ENCODE measurements at regions not wholly inside any gene's neighbourhood (a gene's known extent, or its start where the extent isn't known, plus 50 kb on each side); places are given as distances from the start of the nearest gene placed in this dataset.

- no peaks in the 10 kb centered on the region for H3K4me1 ChIP-seq
- H3K4me3 ChIP-seq = no peak overlapping the region
- no peak overlapping the region for H3K27ac ChIP-seq
- whole genome bisulfite sequencing, 2 donors = 32 to 33% methylated on average over 6 of the region's 6 CpGs
- intact Hi-C loops (cut with DNase I) = no loop called here
- H3K36me3 ChIP-seq (replicated peaks in 1 of 2; ENCODE audit: insufficient read depth in 1 of 2, low read depth in 2 of 2) = no peaks in the 10 kb centered on the region
- no peaks in the 10 kb centered on the region for H3K27me3 ChIP-seq
- ATAC-seq (no peak), DNase-seq (no peak)
- TF ChIP-seq POLR2A (IDR thresholded peaks at IDR 0.05) (no peak), CTCF (IDR thresholded peaks at IDR 0.05) (no peak)
- H3K9me3 ChIP-seq = no peaks in the 10 kb centered on the region
These were observed 1574.5 kb upstream of the WWC1 start for GRCh38 chr5:166716856-166717492.

GRCh38 chr5:166719991-166720390, 1571.5 kb upstream of the WWC1 start:
- Histone ChIP-seq H3K27ac (no peak overlapping the region), H3K36me3 (replicated peaks in 1 of 2; ENCODE audit: insufficient read depth in 1 of 2, low read depth in 2 of 2) (no peaks in the 10 kb centered on the region), H3K9me3 (no peaks in the 10 kb centered on the region), H3K27me3 (no peaks in the 10 kb centered on the region), H3K4me3 (no peak overlapping the region), H3K4me1 (no peaks in the 10 kb centered on the region)
- WGBS, 2 donors = 61 to 64% methylated on average over 2 of the region's 2 CpGs
- TF ChIP-seq POLR2A (IDR thresholded peaks at IDR 0.05) = no peak
- TF ChIP-seq CTCF (IDR thresholded peaks at IDR 0.05) = no peak
- intact Hi-C loops (cut with DNase I) = no loop called here
- DNase-seq = no peak
- no peak for ATAC-seq

- H3K4me1 ChIP-seq = no peaks in the 10 kb centered on the region
- no peak overlapping the region for H3K27ac ChIP-seq
- H3K36me3 ChIP-seq (replicated peaks in 1 of 2; ENCODE audit: insufficient read depth in 1 of 2, low read depth in 2 of 2) = no peaks in the 10 kb centered on the region
- no peak for DNase-seq
- H3K4me3 ChIP-seq = no peak overlapping the region
- no peaks in the 10 kb centered on the region for H3K27me3 ChIP-seq
- no peaks in the 10 kb centered on the region for H3K9me3 ChIP-seq
- TF ChIP-seq CTCF (IDR thresholded peaks at IDR 0.05) (no peak), POLR2A (IDR thresholded peaks at IDR 0.05) (no peak)
- 77 to 92% methylated on average over 2 of the region's 2 CpGs for WGBS, 2 donors
- intact Hi-C loops (cut with DNase I) = no loop called here
- ATAC-seq = no peak
These were observed 1568.5 kb upstream of the WWC1 start for GRCh38 chr5:166722939-166723338.

GRCh38 chr5:166724284-166724683, 1567.2 kb upstream of the WWC1 start:
- H3K27ac ChIP-seq = no peak overlapping the region
- ATAC-seq (no peak), DNase-seq (no peak)
- intact Hi-C loops (cut with DNase I) = no loop called here
- H3K9me3 ChIP-seq = no peaks in the 10 kb centered on the region
- H3K27me3 ChIP-seq = no peaks in the 10 kb centered on the region
- WGBS, 2 donors = 44 to 45% methylated on average over 5 of the region's 5 CpGs
- no peak for TF ChIP-seq POLR2A (IDR thresholded peaks at IDR 0.05)
- TF ChIP-seq CTCF (IDR thresholded peaks at IDR 0.05) = no peak
- H3K4me1 ChIP-seq = no peaks in the 10 kb centered on the region
- H3K36me3 ChIP-seq (replicated peaks in 1 of 2; ENCODE audit: insufficient read depth in 1 of 2, low read depth in 2 of 2) = no peaks in the 10 kb centered on the region
- no peak overlapping the region for H3K4me3 ChIP-seq

- no peak for TF ChIP-seq CTCF (IDR thresholded peaks at IDR 0.05)
- no peak for TF ChIP-seq POLR2A (IDR thresholded peaks at IDR 0.05)
- H3K27me3 ChIP-seq = no peaks in the 10 kb centered on the region
- ATAC-seq (no peak), DNase-seq (no peak)
- intact Hi-C loops (cut with DNase I) = no loop called here
- H3K9me3 ChIP-seq = no peaks in the 10 kb centered on the region
- WGBS, 2 donors = 35 to 36% methylated on average over 1 of the region's 1 CpG
- H3K36me3 ChIP-seq (replicated peaks in 1 of 2; ENCODE audit: insufficient read depth in 1 of 2, low read depth in 2 of 2) = no peaks in the 10 kb centered on the region
- no peak overlapping the region for H3K4me3 ChIP-seq
- H3K4me1 ChIP-seq = no peaks in the 10 kb centered on the region
- no peak overlapping the region for H3K27ac ChIP-seq
These were observed 1565.9 kb upstream of the WWC1 start for GRCh38 chr5:166725593-166725992.
